ENCODE measurements at regions not wholly inside any gene's neighbourhood (a gene's known extent, or its start where the extent isn't known, plus 50 kb on each side); places are given as distances from the start of the nearest gene placed in this dataset.

DNA sequence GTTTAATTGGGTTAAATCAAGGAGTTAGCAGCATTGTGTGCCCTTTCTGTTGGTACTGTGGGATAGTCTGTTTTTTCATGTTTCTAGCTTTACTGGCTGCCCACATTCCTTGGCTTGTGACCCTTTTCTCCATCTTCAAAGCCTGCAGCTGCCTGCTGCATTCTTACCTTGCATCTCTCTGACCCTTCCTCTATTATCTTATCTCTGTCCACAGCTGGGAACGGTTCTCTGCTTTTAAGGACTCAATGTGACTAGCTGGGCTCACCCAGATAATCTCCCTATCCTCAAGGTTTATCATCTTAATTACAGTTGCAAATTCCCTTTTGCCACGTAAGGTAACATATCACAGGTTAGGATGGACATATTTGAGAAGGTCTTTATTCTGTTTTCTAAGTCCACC is 199.7 kb downstream of the KCNS3 start:
- no peaks in the 10 kb centered on the region for H3K4me1 ChIP-seq (ENCODE audit: control insufficient read depth, insufficient read depth, low read length)
- no peaks in the 10 kb centered on the region for H3K27me3 ChIP-seq (ENCODE audit: control insufficient read depth, insufficient read depth, low read length)
- no peak overlapping the region for H3K4me3 ChIP-seq (ENCODE audit: low read depth, low read length)
- H3K9ac ChIP-seq (ENCODE audit: low read depth, low read length): no peak overlapping the region
- no peak overlapping the region for H3K27ac ChIP-seq (ENCODE audit: low read depth, low read length)
- no peaks in the 10 kb centered on the region for H3K36me3 ChIP-seq (ENCODE audit: control insufficient read depth, insufficient read depth, low read length)
- H3K9me3 ChIP-seq (ENCODE audit: control insufficient read depth, insufficient read depth, low read length): no peaks in the 10 kb centered on the region

DNA sequence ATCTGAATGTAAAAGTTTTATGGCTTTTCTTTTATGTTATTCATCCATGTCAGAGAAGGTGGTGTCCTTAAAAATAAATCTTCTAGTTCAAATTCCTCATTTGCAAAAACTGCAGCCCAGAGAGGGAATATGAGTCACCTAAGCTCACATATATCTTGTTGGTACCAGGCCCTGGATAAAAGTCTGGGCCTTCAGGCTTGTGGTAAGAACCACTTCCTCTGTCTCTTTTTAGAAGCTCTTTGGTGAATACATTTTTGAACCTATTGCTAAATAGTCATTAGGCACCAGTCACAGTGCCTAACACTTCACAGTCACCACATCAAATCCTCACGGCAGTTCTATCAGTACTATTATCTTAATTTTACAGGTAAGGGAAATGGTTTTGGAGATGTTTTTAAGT is 199.2 kb downstream of the KCNS3 start:
- Histone ChIP-seq H3K36me3 (ENCODE audit: control insufficient read depth, insufficient read depth, low read length) (no peaks in the 10 kb centered on the region), H3K27ac (ENCODE audit: low read depth, low read length) (no peak overlapping the region), H3K27me3 (ENCODE audit: control insufficient read depth, insufficient read depth, low read length) (no peaks in the 10 kb centered on the region), H3K9me3 (ENCODE audit: control insufficient read depth, insufficient read depth, low read length) (no peaks in the 10 kb centered on the region), H3K9ac (ENCODE audit: low read depth, low read length) (no peak overlapping the region), H3K4me3 (ENCODE audit: low read depth, low read length) (no peak overlapping the region), H3K4me1 (ENCODE audit: control insufficient read depth, insufficient read depth, low read length) (no peaks in the 10 kb centered on the region)

DNA sequence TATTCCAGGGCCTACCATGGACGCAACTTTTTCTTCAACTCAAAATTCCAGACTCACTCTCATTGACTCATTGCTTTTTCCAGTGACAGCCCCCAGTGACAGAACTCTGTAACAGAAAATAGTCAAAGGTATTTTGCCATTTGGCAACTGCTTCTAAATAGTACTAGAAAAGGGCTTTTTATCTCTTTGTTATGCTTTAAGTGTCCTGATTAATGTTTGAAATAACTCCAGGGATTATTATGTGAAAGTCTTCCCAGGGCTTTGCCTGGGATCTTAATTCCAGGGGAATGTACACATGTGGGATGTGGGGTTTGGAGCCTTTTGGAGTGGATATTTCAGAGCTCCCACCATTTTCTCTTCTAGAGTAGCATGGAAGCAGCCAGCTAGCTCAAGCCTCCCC is 198.8 kb downstream of the KCNS3 start:
- Histone ChIP-seq H3K27me3 (ENCODE audit: control insufficient read depth, insufficient read depth, low read length) (no peaks in the 10 kb centered on the region), H3K4me3 (ENCODE audit: low read depth, low read length) (no peak overlapping the region), H3K27ac (ENCODE audit: low read depth, low read length) (no peak overlapping the region), H3K36me3 (ENCODE audit: control insufficient read depth, insufficient read depth, low read length) (no peaks in the 10 kb centered on the region), H3K9ac (ENCODE audit: low read depth, low read length) (no peak overlapping the region), H3K4me1 (ENCODE audit: control insufficient read depth, insufficient read depth, low read length) (no peaks in the 10 kb centered on the region), H3K9me3 (ENCODE audit: control insufficient read depth, insufficient read depth, low read length) (no peaks in the 10 kb centered on the region)

DNA sequence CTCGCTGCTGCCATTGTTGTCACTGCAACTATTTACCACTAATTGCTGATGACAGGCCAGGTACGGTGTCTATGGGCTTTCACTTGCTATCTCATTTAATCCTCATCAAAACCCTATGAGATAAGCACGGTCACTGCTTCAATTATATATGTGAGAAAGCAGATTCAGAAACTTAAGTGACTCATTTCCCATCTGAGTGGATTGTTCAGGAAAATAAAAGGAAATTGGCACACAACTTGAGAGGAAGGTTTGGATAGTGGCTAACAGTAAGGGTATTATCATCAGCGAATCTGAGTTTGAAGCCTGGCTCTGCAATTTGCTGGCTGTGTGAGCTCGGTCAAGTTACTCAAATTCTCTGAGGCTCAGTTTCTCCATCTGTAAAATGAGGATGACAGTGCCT is 196.0 kb downstream of the KCNS3 start:
- Histone ChIP-seq H3K9ac (ENCODE audit: low read depth, low read length) (no peak overlapping the region), H3K4me1 (ENCODE audit: control insufficient read depth, insufficient read depth, low read length) (no peaks in the 10 kb centered on the region), H3K9me3 (ENCODE audit: control insufficient read depth, insufficient read depth, low read length) (no peaks in the 10 kb centered on the region), H3K27me3 (ENCODE audit: control insufficient read depth, insufficient read depth, low read length) (no peaks in the 10 kb centered on the region), H3K27ac (ENCODE audit: low read depth, low read length) (no peak overlapping the region), H3K36me3 (ENCODE audit: control insufficient read depth, insufficient read depth, low read length) (no peaks in the 10 kb centered on the region), H3K4me3 (ENCODE audit: low read depth, low read length) (no peak overlapping the region)

DNA sequence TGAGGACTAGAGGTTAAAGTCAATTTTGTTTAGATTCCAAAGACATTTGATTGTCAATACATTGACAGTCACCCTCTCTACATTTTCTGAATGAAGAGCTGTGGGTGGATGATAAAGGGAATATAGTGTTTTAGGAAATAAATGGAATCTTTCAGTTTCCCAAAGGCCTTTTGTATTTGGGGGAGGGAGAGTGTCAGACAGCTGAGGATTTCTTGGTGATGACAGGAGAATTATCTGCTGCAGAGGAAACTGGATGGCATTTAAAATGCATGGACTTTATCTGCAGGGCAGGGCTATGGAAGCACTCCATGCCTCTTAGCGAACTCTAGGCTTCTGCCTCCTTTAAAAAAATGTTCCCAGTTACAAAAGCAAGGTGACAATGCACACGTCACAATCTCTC is 195.1 kb downstream of the KCNS3 start:
- Histone ChIP-seq H3K27ac (ENCODE audit: low read depth, low read length) (no peak overlapping the region), H3K9me3 (ENCODE audit: control insufficient read depth, insufficient read depth, low read length) (no peaks in the 10 kb centered on the region), H3K36me3 (ENCODE audit: control insufficient read depth, insufficient read depth, low read length) (no peaks in the 10 kb centered on the region), H3K4me1 (ENCODE audit: control insufficient read depth, insufficient read depth, low read length) (no peaks in the 10 kb centered on the region), H3K4me3 (ENCODE audit: low read depth, low read length) (no peak overlapping the region), H3K27me3 (ENCODE audit: control insufficient read depth, insufficient read depth, low read length) (no peaks in the 10 kb centered on the region), H3K9ac (ENCODE audit: low read depth, low read length) (no peak overlapping the region)

DNA sequence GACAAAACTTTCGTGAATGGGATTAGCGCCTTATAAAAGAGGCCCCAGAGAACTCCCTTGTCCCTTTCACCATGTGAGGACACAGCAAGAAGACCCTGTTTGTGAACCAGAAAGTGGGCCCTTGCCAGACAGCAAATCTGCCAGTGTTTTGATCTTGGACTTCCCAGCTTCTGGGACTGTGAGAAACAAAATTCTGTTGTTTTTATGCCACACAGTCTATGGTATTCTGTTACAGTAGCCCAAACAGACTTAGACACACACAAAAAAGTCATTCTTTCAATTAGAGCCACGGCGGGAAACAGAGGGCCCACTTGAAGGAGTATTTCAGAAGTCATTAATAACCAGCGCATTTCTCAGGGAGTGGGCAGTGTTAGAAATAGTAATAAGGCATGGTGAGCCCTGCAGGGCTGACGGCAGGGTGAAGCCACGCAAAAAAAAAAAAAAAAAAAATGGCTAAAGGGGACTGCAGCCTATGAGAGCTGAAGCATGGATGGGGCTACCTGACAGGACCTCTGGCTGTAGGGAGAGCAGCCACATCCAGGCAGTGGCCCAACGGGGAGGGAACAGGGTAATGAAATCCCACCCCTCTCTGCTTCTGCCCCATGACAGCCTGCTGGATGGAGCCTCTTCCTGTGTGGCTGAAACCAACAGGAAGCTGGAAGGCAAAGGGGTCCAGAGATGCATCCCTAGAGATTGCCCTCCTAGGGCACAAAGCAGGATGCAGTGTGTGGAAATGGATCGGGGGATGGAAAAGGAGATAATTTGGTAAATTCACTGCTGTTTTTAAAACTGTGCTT is 189.3 kb downstream of the KCNS3 start:
- Histone ChIP-seq H3K4me3 (ENCODE audit: low read depth, low read length) (no peak overlapping the region), H3K4me1 (ENCODE audit: control insufficient read depth, insufficient read depth, low read length) (no peaks in the 10 kb centered on the region), H3K27ac (ENCODE audit: low read depth, low read length) (no peak overlapping the region), H3K36me3 (ENCODE audit: control insufficient read depth, insufficient read depth, low read length) (no peaks in the 10 kb centered on the region), H3K9ac (ENCODE audit: low read depth, low read length) (no peak overlapping the region), H3K27me3 (ENCODE audit: control insufficient read depth, insufficient read depth, low read length) (no peaks in the 10 kb centered on the region), H3K9me3 (ENCODE audit: control insufficient read depth, insufficient read depth, low read length) (no peaks in the 10 kb centered on the region)

DNA sequence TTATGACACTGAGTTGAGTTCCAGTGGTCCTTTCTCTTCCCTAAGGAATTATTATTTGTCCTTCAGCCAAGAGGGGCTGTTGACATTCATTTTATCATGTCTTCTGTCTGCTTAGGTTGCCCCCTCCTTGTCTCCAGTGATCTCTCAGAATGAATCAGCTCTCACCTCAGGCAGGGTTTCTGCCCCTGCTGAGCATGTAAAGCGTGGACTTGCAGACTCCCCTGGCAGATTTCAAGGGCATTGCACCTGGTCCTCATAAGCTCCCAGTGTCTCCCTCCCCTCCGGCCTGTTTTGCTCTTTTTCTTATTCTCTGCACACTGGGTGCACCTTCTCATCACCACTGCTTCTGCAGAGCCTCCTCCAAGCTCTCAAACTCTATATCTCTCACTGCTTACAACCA is 188.4 kb downstream of the KCNS3 start:
- H3K9me3 ChIP-seq (ENCODE audit: control insufficient read depth, insufficient read depth, low read length): no peaks in the 10 kb centered on the region
- no peaks in the 10 kb centered on the region for H3K36me3 ChIP-seq (ENCODE audit: control insufficient read depth, insufficient read depth, low read length)
- H3K4me3 ChIP-seq (ENCODE audit: low read depth, low read length): no peak overlapping the region
- H3K27ac ChIP-seq (ENCODE audit: low read depth, low read length): no peak overlapping the region
- no peaks in the 10 kb centered on the region for H3K4me1 ChIP-seq (ENCODE audit: control insufficient read depth, insufficient read depth, low read length)
- no peaks in the 10 kb centered on the region for H3K27me3 ChIP-seq (ENCODE audit: control insufficient read depth, insufficient read depth, low read length)
- H3K9ac ChIP-seq (ENCODE audit: low read depth, low read length): no peak overlapping the region

DNA sequence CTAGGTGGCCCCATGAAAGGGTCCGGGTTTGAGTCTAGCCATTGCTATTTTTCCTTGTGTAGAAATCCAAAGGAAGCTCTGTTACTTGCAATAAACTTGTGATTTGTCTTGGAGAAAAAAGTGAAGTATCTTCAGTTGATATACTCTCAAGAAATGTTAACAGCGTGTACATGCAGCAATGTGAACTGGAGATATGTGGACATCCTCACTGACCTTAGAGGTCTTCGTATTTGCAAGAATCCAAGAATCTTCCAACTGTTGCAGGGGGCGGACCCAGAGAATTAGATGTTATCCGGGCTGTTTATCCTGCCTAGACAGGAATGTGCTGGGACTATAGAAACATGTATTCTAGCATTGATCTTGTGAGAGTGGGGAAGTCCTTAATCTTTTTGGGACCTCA is 187.6 kb downstream of the KCNS3 start:
- Histone ChIP-seq H3K4me1 (ENCODE audit: control insufficient read depth, insufficient read depth, low read length) (no peaks in the 10 kb centered on the region), H3K27ac (ENCODE audit: low read depth, low read length) (no peak overlapping the region), H3K9me3 (ENCODE audit: control insufficient read depth, insufficient read depth, low read length) (no peaks in the 10 kb centered on the region), H3K9ac (ENCODE audit: low read depth, low read length) (no peak overlapping the region), H3K4me3 (ENCODE audit: low read depth, low read length) (no peak overlapping the region), H3K36me3 (ENCODE audit: control insufficient read depth, insufficient read depth, low read length) (no peaks in the 10 kb centered on the region), H3K27me3 (ENCODE audit: control insufficient read depth, insufficient read depth, low read length) (no peaks in the 10 kb centered on the region)

DNA sequence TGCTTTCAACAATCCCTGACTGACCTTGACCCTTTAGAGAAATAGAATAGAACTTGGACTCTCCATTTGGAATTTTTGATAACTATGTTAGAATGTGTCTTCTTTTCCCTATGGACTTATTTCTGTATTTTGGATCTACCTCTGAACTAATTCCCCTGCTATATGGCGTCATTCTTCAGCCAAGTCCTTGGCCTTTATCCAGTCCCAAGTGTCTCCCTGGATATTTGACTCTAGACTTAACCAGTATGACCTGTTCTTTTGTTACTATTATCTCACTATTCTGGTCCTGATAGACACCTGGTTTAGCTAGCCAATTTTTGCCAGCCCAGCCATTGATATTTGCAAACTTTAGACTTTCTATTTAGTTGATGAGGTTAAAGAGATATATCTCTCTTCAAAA is 186.8 kb downstream of the KCNS3 start:
- Histone ChIP-seq H3K4me3 (ENCODE audit: low read depth, low read length) (no peak overlapping the region), H3K27me3 (ENCODE audit: control insufficient read depth, insufficient read depth, low read length) (no peaks in the 10 kb centered on the region), H3K9me3 (ENCODE audit: control insufficient read depth, insufficient read depth, low read length) (no peaks in the 10 kb centered on the region), H3K9ac (ENCODE audit: low read depth, low read length) (no peak overlapping the region), H3K27ac (ENCODE audit: low read depth, low read length) (no peak overlapping the region), H3K36me3 (ENCODE audit: control insufficient read depth, insufficient read depth, low read length) (no peaks in the 10 kb centered on the region), H3K4me1 (ENCODE audit: control insufficient read depth, insufficient read depth, low read length) (no peaks in the 10 kb centered on the region)

DNA sequence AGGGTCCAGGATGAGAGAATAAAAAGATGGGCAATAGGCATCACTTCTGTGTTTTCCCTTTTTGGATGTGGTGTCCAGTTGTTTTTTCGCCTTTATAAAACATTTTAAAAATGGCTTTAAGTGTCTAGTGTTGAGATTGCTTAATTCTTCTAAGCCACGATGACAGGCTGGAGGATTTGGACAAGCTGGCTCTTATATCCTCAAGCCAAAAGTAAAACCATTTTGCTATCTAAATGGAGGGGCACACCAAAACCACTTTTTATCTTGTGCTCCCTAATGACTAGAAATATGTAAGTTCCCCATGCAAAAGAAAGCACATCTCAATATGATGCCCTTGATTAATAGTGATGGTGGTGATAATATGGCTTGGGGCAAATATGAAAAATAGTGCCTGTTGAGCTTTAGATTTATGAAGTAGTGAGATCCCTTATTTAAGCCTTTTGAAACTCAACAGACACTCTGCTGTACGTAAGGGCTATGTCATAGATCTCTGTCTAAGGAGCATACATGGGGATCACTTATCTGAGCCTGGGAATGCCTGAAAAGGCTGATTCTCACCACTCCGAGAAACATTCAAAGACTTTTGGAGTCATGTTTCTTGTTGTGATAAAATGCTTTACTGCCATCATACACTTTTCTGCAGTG is 185.5 kb downstream of the KCNS3 start:
- Histone ChIP-seq H3K9ac (ENCODE audit: low read depth, low read length) (no peak overlapping the region), H3K4me1 (ENCODE audit: control insufficient read depth, insufficient read depth, low read length) (no peaks in the 10 kb centered on the region), H3K36me3 (ENCODE audit: control insufficient read depth, insufficient read depth, low read length) (no peaks in the 10 kb centered on the region), H3K9me3 (ENCODE audit: control insufficient read depth, insufficient read depth, low read length) (no peaks in the 10 kb centered on the region), H3K27me3 (ENCODE audit: control insufficient read depth, insufficient read depth, low read length) (no peaks in the 10 kb centered on the region), H3K4me3 (ENCODE audit: low read depth, low read length) (no peak overlapping the region), H3K27ac (ENCODE audit: low read depth, low read length) (no peak overlapping the region)

DNA sequence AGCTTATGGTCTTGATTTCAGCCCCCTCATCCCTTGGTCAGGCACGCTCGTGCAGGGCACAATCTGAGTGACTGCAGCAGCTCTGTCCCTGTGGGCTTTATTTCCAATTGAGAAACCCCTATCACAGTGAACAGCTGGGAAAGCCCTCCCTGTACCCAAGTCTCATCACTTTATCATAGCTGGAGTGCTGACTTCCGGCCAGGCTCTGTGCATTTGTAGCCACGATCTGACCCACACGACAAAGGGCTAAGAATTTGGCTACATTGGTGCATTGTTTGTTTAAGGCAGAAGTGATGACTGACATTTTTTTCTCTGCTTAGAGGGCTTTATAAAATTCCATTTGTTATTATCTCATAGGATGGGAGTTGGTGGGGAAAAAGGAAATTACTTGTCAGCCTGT is 184.4 kb downstream of the KCNS3 start:
- Histone ChIP-seq H3K27me3 (ENCODE audit: control insufficient read depth, insufficient read depth, low read length) (no peaks in the 10 kb centered on the region), H3K9ac (ENCODE audit: low read depth, low read length) (no peak overlapping the region), H3K4me1 (ENCODE audit: control insufficient read depth, insufficient read depth, low read length) (no peaks in the 10 kb centered on the region), H3K36me3 (ENCODE audit: control insufficient read depth, insufficient read depth, low read length) (no peaks in the 10 kb centered on the region), H3K27ac (ENCODE audit: low read depth, low read length) (no peak overlapping the region), H3K9me3 (ENCODE audit: control insufficient read depth, insufficient read depth, low read length) (no peaks in the 10 kb centered on the region), H3K4me3 (ENCODE audit: low read depth, low read length) (no peak overlapping the region)

Measured in HUES48 (cell line).